TTC549 (cell line): ENCODE measurements at regions not wholly inside any gene's neighbourhood (a gene's known extent, or its start where the extent isn't known, plus 50 kb on each side); places are given as distances from the start of the nearest gene placed in this dataset.
"Not testable (repeated sequence)": the region's sequence is repeated elsewhere in the genome, so short reads cannot be mapped to it uniquely, and the experiment has no call there.

ENCODE experiments used
- FAIRE-seq: peaks from 2 replicates; lab custom pipeline; 2012; peaks lifted over from hg19 to GRCh38; lab: Jason Lieb, UNC

GRCh38 chr9:80518441-80518840, 946.7 kb downstream of the TLE4 start:
- FAIRE-seq = no peak

DNA sequence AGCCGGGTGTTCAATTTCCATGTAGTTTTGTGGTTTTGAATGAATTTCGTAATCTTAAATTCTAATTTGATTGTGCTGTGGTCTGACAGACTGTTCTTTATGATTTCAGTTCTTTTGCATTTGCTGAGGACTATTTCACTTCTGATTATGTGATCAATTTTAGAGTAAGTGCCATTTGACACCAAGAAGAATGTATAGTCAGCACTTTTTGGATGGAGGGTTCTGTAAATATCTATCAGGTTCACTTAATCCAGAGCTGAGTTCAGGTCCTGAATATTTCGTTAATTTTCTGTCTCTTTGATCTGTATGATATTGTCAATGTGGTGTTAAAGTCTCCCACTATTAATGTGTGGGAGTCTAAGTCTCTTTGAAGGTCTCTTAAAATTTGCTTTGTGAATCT, 944.9 kb downstream of the TLE4 start:
- no peak for FAIRE-seq

- FAIRE-seq = no peak
Measured at GRCh38 chr9:80509358-80509757, 937.6 kb downstream of the TLE4 start.

- FAIRE-seq = no peak
Measured at GRCh38 chr9:80507611-80508010, 935.8 kb downstream of the TLE4 start.

DNA sequence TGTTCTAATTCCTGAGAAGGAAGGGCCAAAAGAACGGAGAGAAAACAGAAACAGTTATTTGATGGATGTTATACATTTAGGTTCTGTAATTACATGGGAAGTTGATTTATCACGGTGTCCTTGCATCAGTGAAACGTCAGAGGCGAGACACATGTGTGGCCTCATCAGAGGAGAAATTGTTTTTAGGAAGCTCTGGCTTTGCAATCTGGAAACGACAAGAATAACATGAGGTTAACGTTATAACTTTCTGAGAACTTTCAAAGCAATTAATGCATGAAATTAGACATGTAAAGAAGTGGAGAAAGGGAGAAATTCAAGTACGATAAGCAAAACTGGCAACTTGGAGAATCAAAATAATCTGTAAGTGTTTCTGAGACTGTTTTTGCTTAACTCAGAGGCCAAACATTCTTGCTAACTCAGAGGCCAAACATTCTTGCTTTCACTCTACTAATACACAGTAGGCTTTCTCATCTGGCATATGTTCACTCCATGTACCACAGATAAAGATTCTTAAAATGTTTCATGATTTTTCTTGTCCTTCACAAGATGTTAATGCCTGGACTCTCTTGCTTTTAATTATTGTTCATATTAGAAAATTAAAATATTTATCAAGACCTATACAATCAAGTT, 933.0 kb downstream of the TLE4 start:
- FAIRE-seq = no peak

GRCh38 chr9:80503671-80504281, 932.0 kb downstream of the TLE4 start:
- no peak for FAIRE-seq

DNA sequence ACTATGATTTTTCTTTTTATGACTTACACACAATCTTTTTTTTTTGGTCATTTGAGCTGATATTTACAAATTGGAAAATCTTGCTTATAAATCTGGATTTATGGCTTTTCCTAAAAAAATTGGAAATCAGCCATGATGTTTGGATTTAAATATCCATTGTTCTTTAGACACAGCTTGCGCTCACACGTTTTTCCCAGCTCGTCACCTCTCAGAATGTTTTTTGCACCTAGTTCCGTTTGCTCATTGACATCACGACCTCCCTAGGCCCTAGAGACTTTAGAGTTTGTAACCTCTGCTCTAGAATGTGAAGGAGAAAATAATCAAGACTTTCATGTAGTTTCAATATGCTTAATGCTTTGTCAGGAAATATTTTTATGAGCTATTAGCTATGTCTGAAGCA, 930.5 kb downstream of the TLE4 start:
- FAIRE-seq = no peak

DNA sequence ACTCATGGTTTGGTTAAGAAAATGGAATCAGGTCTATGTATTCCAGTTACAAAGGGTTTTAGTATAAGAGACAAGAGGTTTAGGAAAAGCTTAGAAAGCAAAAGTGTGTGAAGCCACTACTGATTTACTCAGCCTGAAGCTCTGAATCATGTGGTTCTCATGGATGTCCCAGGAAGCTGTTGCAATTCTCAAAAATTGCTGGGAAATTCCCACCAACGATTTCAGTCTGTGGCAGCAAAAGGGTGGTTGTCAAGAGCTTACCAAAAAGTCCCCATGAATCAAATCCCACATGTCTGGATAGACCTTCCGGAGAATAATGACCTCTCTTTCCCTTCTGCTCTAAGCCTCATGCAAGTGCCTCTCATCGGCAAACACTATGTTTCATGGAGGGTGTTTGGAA, 929.9 kb downstream of the TLE4 start:
- no peak for FAIRE-seq

DNA sequence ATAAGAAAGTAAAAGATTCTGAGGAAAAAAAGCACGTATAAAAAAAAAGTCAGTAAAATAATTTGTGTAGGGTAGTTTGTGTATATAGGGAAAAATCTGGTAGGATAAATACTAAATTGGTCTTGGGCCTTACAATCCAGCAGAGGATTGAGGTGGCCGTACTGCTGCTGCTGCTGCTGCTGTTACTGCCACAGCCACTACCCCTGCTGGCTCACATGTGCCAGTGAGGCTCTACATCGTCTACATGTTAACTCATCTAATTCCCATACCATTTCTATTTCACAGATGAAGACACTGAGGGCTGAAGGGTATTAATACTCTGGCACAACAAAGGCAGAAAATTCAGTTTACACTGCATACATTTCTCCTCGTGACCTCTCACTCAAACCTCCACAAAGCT, 928.5 kb downstream of the TLE4 start:
- no peak for FAIRE-seq

DNA sequence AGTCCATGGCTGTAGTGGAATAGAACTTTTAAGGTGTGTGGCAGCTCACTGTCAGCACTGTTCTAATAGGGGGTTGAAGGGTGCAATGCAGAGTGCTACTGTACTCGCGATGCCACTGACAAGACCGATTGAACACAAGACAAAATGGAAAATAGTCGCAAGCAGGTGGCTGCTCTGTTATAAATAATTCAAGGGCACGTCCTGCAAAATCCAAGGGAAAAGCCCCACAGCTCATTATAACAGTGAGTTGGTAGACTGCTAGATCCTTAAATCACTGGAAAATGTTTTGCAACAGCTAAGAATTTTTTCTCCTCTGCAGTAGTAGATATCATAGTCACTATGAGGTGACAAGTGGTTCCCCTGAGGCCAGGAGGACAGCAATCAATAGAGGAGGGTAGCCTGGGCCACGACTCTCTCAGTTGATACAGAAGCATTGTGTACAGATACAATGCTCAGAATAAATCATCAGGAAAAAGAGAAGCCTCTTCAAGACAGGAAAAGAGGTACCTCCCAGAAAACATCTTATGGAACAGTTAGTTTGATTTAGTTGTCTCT, 926.3 kb downstream of the TLE4 start:
- FAIRE-seq = no peak

- FAIRE-seq = no peak
Measured at GRCh38 chr9:80496901-80497556, 925.3 kb downstream of the TLE4 start.

DNA sequence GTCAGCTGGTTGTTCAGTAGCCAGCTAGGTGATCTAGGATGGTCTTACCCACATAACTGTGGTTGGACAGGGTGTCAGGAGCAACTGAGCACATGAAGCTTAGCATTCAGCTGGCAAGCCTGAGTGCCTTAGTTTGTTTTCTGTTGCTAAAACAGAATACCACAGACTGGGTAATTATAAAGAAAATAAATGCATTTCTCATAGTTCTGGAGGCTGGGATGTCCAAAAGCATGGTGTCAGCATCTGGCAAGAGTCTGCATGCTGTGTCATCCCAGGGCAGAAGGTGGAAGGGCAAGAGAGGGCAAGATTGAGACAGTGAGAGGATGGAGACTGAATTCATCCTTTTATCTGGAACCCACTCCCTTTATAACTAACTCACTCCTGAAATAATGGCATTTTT, 921.5 kb downstream of the TLE4 start:
- no peak for FAIRE-seq

GRCh38 chr9:80492221-80492620, 920.5 kb downstream of the TLE4 start:
- no peak for FAIRE-seq

DNA sequence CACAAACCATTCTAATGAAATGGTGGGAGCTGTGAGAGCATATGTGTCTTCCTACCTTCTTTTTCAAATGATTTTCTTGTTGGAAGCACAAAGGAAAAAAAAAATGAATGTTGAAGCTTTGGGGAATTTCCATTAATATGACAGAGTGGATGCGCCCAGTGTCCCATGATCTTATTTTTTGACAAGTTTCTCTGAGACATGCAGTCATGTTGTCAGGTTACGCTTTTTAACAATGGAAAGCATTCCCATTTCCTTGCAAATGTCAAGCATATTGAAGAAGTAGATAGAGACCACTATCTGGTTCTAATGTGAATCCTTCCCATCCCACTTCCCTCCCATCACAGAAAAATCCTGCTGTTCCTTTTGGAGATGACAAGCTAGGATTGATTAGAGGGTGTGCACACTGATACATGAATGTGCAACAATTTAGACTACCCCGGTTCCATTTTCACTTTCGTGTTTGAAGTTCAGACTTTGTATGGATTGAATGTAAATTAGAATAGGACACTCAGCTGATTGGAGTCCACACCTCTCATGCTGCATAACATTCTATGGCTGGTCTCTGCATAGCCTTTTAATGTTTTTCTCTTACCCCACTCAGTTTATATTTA, 919.4 kb downstream of the TLE4 start:
- no peak for FAIRE-seq

DNA sequence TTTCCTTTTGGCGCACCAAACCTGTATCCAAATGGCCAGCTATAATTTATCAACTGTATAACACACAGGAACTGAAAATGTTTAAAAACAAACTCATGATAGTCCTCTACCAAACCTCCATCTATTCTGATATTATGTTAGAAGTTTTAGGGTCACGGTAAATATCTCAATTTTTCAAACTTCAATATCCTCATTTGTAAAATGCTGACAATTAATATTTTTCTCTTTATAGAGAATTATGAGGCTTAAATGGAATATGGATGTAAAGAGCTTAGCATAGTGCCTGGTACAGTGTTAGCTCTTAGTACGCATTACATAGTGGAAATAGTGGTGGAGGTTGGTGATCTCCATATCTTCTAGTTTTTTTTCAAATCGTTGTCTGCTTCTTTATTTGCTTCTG, 917.6 kb downstream of the TLE4 start:
- no peak for FAIRE-seq

DNA sequence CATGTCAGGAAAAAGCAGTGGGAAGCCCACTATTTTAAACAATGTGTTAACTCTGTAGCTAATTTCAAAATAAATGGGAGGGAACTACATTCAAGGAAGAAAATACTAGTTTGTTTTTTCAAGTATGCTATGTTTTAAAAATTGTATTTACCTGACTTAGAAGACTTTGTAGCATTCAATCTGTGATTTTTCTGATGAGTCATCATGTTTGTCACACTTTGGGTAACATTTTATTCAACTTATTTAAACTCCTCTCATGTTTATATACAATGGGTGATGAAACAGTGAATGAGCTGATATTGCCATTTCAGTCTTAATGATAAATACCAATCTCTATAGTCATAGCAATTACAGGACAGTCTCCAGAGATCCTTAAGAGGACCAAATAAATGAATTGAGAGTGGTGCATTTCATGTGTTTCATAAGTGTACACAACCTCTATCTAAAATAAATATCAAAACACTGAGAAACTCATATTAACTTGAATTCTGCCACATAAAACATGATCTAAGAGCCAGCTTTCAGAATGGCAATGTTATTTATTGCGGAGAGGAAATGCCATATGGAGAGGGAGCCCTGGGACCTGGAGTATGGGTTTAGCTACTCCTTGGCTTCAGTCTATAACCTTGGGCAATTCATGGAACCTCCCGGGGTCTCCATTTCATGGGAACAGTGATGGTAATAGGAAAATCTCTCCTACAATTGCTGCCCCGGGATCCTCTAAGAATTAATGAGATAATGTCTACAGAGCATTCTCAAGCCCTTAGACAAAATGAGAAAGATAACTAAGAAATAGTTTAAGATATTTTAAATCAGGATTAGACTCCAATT, 913.9 kb downstream of the TLE4 start:
- no peak for FAIRE-seq

DNA sequence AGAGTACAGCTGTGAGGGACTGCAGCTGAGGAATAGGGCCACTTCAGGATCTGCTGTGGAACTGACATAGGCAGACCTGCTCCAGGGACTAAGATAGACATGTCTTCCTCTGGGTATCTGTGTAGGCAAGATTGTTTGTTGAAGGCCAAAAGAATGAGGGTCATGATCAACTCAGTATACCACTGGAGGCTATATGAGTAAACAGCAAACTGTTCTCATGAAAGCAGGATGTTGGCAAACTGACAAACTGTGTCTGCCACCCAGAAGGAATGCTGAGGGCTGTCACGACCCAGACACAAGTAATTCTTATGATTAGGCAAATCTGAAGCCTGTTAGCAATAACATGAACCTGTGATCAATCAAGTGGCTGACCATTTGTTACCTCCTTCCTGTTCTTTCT, 910.5 kb downstream of the TLE4 start:
- FAIRE-seq = not testable (repeated sequence)

- no peak for FAIRE-seq
Measured at GRCh38 chr9:80467632-80468031, 895.9 kb downstream of the TLE4 start.

- no peak for FAIRE-seq
Measured at GRCh38 chr9:80465556-80465955, 893.8 kb downstream of the TLE4 start.

GRCh38 chr9:80449513-80449912, 877.7 kb downstream of the TLE4 start:
- no peak for FAIRE-seq

- no peak for FAIRE-seq
Measured at GRCh38 chr9:80448996-80449395, 877.2 kb downstream of the TLE4 start.

GRCh38 chr9:80447876-80448275, 876.1 kb downstream of the TLE4 start:
- no peak for FAIRE-seq
